ENCODE measurements at regions not wholly inside any gene's neighbourhood (a gene's known extent, or its start where the extent isn't known, plus 50 kb on each side); places are given as distances from the start of the nearest gene placed in this dataset.
A peak's percentile ranks its signal among the peaks of the same experiment; 100 is the strongest.
"Not testable (repeated sequence)": the region's sequence is repeated elsewhere in the genome, so short reads cannot be mapped to it uniquely, and the experiment has no call there.

GRCh38 chr1:71345491-71345890 is 264.7 kb upstream of the ZRANB2 start:
- no peak for DNase-seq (ENCODE audit: low spot score)

GRCh38 chr1:71343686-71344416 is 263.0 kb upstream of the ZRANB2 start:
- peak; percentile 3 for DNase-seq (ENCODE audit: low spot score)

- no peak for DNase-seq (ENCODE audit: low spot score)
Measured at GRCh38 chr1:71339238-71339637, 258.4 kb upstream of the ZRANB2 start.

- no peak for DNase-seq (ENCODE audit: low spot score)
Measured at GRCh38 chr1:71330991-71331390, 250.2 kb upstream of the ZRANB2 start.

- no peak for DNase-seq (ENCODE audit: low spot score)
Measured at GRCh38 chr1:71324671-71325267, 243.9 kb upstream of the ZRANB2 start.

GRCh38 chr1:71312545-71312944 is 231.7 kb upstream of the ZRANB2 start:
- DNase-seq (ENCODE audit: low spot score), result no peak

- DNase-seq (ENCODE audit: low spot score), result no peak
Measured at GRCh38 chr1:71311376-71311775, 230.5 kb upstream of the ZRANB2 start.

GRCh38 chr1:71307451-71307850 is 226.6 kb upstream of the ZRANB2 start:
- no peak for DNase-seq (ENCODE audit: low spot score)

- no peak for DNase-seq (ENCODE audit: low spot score)
Measured at GRCh38 chr1:71304125-71304524, 223.3 kb upstream of the ZRANB2 start.

- DNase-seq (ENCODE audit: low spot score), result no peak
Measured at GRCh38 chr1:71303617-71304041, 222.8 kb upstream of the ZRANB2 start.

- DNase-seq (ENCODE audit: low spot score), result no peak
Measured at GRCh38 chr1:71298633-71299032, 217.8 kb upstream of the ZRANB2 start.

- no peak for DNase-seq (ENCODE audit: low spot score)
Measured at GRCh38 chr1:71296551-71297134, 215.8 kb upstream of the ZRANB2 start.

GRCh38 chr1:71295350-71295749 is 214.5 kb upstream of the ZRANB2 start:
- DNase-seq (ENCODE audit: low spot score), result no peak

- DNase-seq (ENCODE audit: low spot score), result no peak
Measured at GRCh38 chr1:71294178-71294577, 213.3 kb upstream of the ZRANB2 start.

GRCh38 chr1:71292203-71292602 is 211.4 kb upstream of the ZRANB2 start:
- DNase-seq (ENCODE audit: low spot score), result no peak

GRCh38 chr1:71290506-71291237 is 209.8 kb upstream of the ZRANB2 start:
- DNase-seq (ENCODE audit: low spot score), result not testable (repeated sequence)

- DNase-seq (ENCODE audit: low spot score), result no peak
Measured at GRCh38 chr1:71285529-71285928, 204.7 kb upstream of the ZRANB2 start.

- DNase-seq (ENCODE audit: low spot score), result no peak
Measured at GRCh38 chr1:71276466-71276865, 195.6 kb upstream of the ZRANB2 start.

- DNase-seq (ENCODE audit: low spot score), result no peak
Measured at GRCh38 chr1:71273334-71273733, 192.5 kb upstream of the ZRANB2 start.

- no peak for DNase-seq (ENCODE audit: low spot score)
Measured at GRCh38 chr1:71270394-71270915, 189.6 kb upstream of the ZRANB2 start.

GRCh38 chr1:71269818-71270217 is 189.0 kb upstream of the ZRANB2 start:
- DNase-seq (ENCODE audit: low spot score), result no peak

- DNase-seq (ENCODE audit: low spot score), result no peak
Measured at GRCh38 chr1:71269179-71269578, 188.3 kb upstream of the ZRANB2 start.

- DNase-seq (ENCODE audit: low spot score), result no peak
Measured at GRCh38 chr1:71267220-71267619, 186.4 kb upstream of the ZRANB2 start.

All from globus pallidus (tissue), 1 donor.